ENCODE measurements at regions not wholly inside any gene's neighbourhood (a gene's known extent, or its start where the extent isn't known, plus 50 kb on each side); places are given as distances from the start of the nearest gene placed in this dataset.

GRCh38 chr5:31113101-31113500 is 80.4 kb upstream of the CDH6 start:
- H3K9me3 ChIP-seq, result no peaks in the 10 kb centered on the region
- DNase-seq (ENCODE audit: extremely low spot score in 2 of 2), result no peak
- intact Hi-C loops (cut with DNase I), result no loop called here
- H3K27me3 ChIP-seq, result no peaks in the 10 kb centered on the region
- no peak overlapping the region for H3K4me3 ChIP-seq
- H3K4me1 ChIP-seq, result no peaks in the 10 kb centered on the region
- H3K36me3 ChIP-seq, result no peaks in the 10 kb centered on the region
- H3K27ac ChIP-seq, result no peak overlapping the region
- no peak for TF ChIP-seq CTCF (IDR thresholded peaks at IDR 0.05)
- TF ChIP-seq POLR2A (IDR thresholded peaks at IDR 0.05), result no peak
- TF ChIP-seq POLR2AphosphoS5 (IDR thresholded peaks at IDR 0.05; ENCODE audit: insufficient read depth in 1 of 2, low read depth in 1 of 2), result no peak

GRCh38 chr5:31107091-31107518 is 86.4 kb upstream of the CDH6 start:
- no peaks in the 10 kb centered on the region for H3K9me3 ChIP-seq
- no peaks in the 10 kb centered on the region for H3K4me1 ChIP-seq
- TF ChIP-seq CTCF (IDR thresholded peaks at IDR 0.05), result no peak
- TF ChIP-seq POLR2A (IDR thresholded peaks at IDR 0.05), result no peak
- no peak for TF ChIP-seq POLR2AphosphoS5 (IDR thresholded peaks at IDR 0.05; ENCODE audit: insufficient read depth in 1 of 2, low read depth in 1 of 2)
- DNase-seq (ENCODE audit: extremely low spot score in 2 of 2), result no peak
- no peaks in the 10 kb centered on the region for H3K36me3 ChIP-seq
- H3K27me3 ChIP-seq, result no peaks in the 10 kb centered on the region
- intact Hi-C loops (cut with DNase I), result no loop called here
- H3K27ac ChIP-seq, result no peak overlapping the region
- no peak overlapping the region for H3K4me3 ChIP-seq

GRCh38 chr5:31106691-31107090 is 86.8 kb upstream of the CDH6 start:
- H3K27ac ChIP-seq, result no peak overlapping the region
- TF ChIP-seq POLR2A (IDR thresholded peaks at IDR 0.05) (no peak), CTCF (IDR thresholded peaks at IDR 0.05) (no peak)
- H3K9me3 ChIP-seq, result no peaks in the 10 kb centered on the region
- no peak overlapping the region for H3K4me3 ChIP-seq
- no peaks in the 10 kb centered on the region for H3K4me1 ChIP-seq
- DNase-seq (ENCODE audit: extremely low spot score in 2 of 2), result no peak
- H3K36me3 ChIP-seq, result no peaks in the 10 kb centered on the region
- no peaks in the 10 kb centered on the region for H3K27me3 ChIP-seq
- intact Hi-C loops (cut with DNase I), result no loop called here

DNA sequence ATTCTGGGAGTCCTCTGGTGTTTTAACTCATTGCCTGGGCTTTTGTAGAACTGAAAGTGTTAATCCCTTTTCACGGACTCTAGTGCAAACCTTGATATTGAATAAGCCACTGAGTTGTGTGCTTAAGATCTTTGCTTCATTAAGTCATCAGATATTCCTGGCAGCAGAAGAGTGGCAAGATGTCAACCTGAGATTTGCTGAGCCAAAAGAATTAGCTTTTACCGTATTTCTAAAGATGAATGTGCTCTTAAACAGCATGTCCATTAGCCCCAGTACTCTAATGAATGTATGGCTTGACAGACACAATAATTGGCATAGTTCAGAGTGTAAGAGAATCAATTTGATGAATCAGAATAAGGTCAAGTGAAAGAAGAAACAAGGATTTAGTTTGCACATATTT is 87.2 kb upstream of the CDH6 start:
- H3K4me1 ChIP-seq, result no peaks in the 10 kb centered on the region
- TF ChIP-seq POLR2A (IDR thresholded peaks at IDR 0.05), result no peak
- no peak for TF ChIP-seq CTCF (IDR thresholded peaks at IDR 0.05)
- TF ChIP-seq POLR2AphosphoS5 (IDR thresholded peaks at IDR 0.05; ENCODE audit: insufficient read depth in 1 of 2, low read depth in 1 of 2), result no peak
- H3K27me3 ChIP-seq, result no peaks in the 10 kb centered on the region
- H3K27ac ChIP-seq, result no peak overlapping the region
- no peaks in the 10 kb centered on the region for H3K36me3 ChIP-seq
- H3K9me3 ChIP-seq, result no peaks in the 10 kb centered on the region
- DNase-seq (ENCODE audit: extremely low spot score in 2 of 2), result no peak
- no peak overlapping the region for H3K4me3 ChIP-seq
- intact Hi-C loops (cut with DNase I), result no loop called here

DNA sequence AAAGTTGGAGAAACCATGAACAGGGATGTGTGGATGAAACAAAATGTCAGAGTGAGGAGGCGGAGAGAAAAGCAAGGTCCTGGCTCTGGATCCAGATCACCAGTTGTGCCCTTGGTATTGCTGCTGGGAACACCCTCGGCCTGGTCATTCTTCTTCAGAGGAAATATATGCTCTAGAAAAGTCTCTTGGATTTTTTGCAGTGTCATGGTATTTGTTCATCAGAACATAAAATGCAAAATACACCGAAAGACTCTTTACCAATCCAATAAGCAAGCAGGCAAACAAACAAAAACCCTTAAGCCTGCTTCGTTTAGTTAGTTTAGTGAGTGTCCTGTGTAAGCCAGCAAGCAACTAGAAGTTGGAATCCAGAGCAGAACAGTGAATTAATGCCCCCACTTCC is 88.7 kb upstream of the CDH6 start:
- Histone ChIP-seq H3K4me1 (no peaks in the 10 kb centered on the region), H3K4me3 (no peak overlapping the region), H3K27me3 (no peaks in the 10 kb centered on the region), H3K27ac (no peak overlapping the region), H3K9me3 (no peaks in the 10 kb centered on the region), H3K36me3 (no peaks in the 10 kb centered on the region)
- intact Hi-C loops (cut with DNase I), result no loop called here
- DNase-seq (ENCODE audit: extremely low spot score in 2 of 2), result no peak
- no peak for TF ChIP-seq CTCF (IDR thresholded peaks at IDR 0.05)
- TF ChIP-seq POLR2A (IDR thresholded peaks at IDR 0.05), result no peak
- no peak for TF ChIP-seq POLR2AphosphoS5 (IDR thresholded peaks at IDR 0.05; ENCODE audit: insufficient read depth in 1 of 2, low read depth in 1 of 2)
